NCI-H1092 treated with DMSO at 0.1 percent for 48 hours (cell line): ENCODE measurements at regions not wholly inside any gene's neighbourhood (a gene's known extent, or its start where the extent isn't known, plus 50 kb on each side); places are given as distances from the start of the nearest gene placed in this dataset.

Source experiments
- DNase-seq: peaks from one replicate; lab custom pipeline; 2025; lab: John Stamatoyannopoulos, UW

DNA sequence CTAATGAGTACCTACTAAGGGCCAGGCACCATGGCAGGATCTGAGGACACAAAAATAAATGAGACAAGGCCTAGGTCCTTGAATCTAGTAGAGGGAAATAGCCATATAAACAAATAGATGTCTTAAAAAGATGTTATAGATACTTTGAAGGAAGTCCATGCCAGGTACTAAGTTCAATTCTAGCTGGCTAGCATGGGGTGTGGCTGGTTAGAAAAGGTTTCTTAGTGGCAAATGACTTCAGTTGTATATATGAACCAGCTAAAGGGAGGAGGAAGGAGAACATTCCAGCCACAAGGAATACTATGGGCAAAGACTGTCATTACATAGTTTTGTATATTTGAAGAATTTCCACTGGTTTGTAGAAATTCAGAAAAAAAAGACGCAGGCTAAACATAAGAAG lies 133.6 kb upstream of the BMP4 start:
- DNase-seq: no peak

DNA sequence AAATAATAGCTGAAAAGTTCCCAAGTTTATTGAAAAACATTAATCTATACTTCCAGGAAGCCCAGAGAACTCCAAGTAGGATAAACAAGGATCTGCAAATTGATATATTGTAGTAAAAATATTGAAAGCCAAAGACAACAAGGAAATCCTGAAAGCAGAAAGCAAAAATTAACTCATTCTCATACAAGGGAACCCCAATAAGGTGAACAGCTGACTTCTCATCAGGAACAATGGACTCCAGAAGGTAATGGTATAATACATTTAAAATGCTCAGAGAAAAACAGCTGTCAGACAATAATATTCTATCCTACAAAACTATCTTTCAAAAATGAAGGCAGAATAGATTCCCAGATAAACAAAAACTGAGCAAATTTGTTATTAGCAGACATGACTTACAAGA lies 138.1 kb upstream of the BMP4 start:
- no peak for DNase-seq

DNA sequence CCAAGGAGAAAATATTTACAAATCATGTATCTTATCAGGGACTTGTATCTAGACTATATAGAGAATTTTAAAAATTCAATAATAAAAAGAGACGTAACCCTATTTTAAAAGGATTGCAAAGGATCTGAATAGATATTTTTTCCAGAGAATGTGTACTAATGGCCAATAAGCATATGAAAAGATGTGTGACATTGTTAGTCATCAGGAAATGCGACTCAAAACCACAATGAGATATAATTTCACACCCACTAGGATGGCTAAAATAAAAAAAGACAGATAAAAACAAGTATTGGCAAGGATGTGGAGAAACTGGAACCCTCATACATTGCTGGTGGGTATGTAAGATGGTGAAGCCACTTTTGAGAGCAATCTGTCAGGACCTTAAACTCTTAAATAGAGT lies 141.9 kb upstream of the BMP4 start:
- no peak for DNase-seq

DNA sequence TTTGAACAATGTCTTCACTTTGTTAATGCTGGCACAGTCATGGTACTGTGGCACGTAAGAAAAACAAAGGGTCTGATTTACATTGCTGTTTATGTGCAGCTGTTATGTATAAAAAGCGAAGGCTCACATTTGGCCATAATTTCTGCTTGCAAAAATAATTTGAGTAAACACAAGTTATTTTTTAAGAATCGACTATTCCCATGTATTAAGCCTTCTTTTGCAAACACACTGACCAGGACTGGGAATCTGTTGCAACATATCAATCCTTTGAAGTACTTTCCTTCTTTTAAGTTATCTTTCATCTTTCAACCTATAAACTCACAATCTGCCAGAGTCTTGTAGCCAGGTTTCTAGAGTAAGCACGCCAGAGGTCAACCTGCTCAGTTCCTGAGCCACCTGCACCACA lies 145.4 kb upstream of the BMP4 start:
- DNase-seq: no peak

DNA sequence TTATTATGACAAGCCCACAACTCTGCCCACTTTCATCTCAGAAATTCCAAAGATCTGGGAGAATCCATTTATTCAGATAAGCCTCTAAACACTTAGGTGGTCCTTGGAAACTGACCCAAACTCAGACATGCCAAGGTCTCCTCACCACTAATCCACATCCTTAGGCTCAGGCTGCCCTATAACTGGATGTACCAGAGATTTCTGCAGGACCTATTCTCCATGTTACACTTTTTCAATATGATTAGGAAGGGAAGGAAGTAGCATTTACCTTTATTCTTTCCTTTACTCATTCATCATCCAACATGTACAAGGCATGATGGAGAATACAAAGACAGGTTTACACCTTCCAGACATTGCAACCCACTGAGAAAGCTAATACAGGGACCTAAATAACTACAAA lies 145.9 kb upstream of the BMP4 start:
- DNase-seq: no peak

DNA sequence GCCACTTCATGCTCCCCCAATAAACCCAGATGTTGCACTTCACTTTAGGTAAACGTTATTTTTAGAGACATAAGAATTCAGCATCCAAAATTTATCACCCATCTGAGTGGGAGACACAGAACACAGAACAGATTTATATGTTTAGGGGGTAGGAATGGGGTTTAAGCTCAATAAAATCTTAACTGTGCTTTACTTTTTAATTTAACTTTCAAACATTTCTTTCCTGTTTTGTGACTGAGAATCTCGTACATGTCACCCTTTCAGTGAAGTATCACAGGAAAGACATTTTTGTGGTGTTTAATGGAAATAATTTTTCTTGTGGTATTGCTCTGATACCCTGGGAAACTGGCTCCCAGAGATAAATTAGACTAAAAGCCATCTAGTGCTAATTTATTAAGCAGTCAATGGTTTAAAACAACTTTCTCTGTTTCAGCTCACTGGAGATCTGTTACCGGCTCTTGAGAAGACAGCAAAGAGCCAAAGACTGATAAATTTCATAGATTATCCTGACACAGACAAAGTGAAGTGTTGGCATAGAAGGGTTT lies 148.0 kb upstream of the BMP4 start:
- no peak for DNase-seq

DNA sequence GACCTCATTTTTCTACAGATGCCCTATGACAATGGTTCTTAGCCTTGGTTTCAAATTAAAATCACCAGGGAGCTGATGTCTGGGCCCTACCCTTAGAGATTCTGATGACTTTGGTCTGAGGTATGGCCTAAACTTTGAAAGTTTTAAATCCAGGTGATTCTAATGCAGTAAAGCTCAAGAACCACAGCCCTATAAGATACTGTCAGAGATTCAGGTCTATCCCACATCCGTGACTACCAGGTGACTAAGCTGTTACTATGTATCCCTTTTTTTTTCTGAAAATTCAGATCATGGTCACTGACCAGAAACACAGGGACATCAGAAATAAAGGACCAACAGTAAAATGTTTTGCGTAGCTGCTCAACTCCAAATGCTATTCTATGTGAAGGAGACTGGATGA lies 148.8 kb upstream of the BMP4 start:
- DNase-seq: no peak

DNA sequence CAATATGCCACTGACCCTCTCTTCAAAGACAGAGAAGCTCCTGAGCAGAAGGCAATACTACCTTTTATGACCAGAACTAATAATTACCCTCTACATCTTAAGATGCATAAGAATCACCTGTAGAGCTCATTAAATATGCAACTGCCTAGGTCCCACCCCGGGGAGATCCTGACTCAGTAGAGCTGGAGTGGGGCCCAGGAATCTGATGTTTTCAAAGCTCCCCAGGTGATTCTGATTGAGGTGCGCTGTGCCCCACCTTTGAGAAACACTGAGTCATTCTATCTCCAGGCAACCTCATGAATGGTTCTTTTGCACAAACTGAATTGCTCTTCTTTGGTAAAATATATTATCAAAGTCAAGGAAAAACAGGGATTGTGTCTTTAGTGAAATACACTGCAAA lies 149.3 kb upstream of the BMP4 start:
- DNase-seq: no peak

DNA sequence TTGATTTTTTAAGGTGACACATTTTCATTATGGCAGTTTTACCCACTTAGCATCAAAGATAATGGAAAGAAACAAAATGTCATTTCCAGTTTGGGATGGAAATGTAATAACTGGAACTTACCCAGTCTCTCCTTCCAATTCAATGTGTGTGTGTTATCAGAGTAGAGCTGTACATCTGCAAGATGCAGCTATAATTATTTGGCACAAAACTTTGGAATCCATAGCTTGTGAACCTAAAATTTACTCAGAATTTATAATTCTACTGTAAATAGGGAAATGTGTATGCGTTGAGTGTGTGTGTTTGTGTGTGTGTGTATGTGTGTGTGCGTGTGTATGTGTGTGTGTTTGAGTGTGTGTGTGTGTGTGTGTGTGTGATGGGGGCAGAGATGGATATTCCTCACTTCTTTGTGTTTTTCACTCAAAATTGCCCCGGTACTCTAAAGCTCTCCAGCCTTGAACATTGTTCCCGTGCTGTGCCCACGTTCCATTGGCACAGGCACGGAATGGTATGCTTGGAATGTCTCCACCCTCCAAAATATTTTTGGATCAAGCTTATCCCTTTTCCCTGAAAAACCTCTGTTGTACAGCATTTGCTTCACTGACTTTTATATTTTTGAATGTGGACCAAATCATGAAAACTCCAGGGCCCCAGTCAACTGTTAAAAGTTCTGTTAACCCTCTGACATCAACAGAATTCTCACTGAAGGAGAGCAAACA lies 150.2 kb upstream of the BMP4 start:
- DNase-seq: no peak

DNA sequence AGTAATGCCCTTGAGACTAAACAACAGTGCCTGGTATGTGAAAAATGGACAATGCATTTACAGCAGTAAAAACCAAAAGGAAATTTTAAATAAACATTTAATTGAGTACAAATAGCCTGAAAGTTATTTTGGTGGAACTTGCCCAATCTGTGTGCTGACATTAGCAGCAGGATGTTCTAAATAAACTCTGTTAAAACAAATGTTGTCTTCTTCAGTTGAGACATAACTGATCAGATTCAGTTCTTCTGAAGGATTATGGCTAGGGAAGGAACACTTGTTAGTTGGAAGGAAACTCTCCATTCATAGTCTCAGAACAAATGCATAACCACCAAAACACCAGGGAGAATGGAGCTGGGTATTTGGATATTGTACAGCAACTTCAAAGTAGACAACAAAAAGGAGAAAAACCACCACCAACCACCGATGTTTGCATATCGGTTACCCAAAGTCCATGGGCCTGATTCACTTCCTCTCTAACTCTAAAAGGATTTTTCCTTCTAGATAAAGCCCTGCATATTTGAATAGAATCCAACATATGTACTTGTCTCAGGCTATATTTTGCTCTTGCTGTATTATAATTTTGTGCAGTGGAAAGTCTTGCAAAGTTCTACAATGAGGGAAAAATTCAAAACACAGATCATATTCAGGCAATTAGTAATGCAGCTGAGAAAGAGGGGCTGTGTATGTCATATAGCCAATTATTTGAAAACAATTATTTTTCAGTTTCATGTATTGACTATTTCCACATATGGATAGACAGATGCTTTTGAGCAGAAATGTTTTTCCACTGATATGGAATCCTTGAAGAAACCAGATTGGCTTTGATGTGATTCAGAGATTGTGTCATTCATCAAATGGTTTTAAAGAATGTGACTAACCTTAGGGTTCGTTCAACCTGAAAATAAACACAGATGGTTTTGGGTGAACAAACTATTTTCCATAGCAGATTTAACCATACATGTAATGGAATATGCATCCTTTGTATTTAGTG lies 152.2 kb upstream of the BMP4 start:
- DNase-seq: no peak

DNA sequence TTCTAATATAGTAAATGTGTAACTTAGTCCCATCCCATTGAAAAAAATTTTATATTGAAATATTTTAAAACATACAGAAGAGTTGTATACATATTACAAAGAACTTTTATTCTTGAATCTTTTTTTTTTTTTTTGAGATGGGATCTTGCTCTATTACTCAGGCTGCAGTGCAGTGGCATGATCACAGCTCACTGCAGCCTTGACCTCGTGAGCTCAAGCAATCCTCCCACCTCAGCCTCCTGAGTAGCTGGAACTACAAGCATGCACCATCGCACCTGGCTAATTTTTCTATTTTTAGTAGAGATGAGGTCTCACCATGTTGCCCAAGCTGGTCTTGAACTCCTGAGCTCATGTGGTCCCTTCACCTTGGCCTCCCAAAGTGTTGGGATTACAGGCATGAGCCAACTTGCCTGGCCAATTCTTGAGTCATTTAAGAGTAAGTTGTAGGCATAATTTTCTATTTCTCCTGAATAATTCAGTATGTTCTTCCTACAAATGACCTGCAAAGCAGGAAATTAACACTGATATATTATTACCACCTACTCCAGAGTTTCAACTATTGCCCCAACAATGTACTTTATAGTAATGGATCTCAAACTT lies 153.0 kb upstream of the BMP4 start:
- no peak for DNase-seq

DNA sequence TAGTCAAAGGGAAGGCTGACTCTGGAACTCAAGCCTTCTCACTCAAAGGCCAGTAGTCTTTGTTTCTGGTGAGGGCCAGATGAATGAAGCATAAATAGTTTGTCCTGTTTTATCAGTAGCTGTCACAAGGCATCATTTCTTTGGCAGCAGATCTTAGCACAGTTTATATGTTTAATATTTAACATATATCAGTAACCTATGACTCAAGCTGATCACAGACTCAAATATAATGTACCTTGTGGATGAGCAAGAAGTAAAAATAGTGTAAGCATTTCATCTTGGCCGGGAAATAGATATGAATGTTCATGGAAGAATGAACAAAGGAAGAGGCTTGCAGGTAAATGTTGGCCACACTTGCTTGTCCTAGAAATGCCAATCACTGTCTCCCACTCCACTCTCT lies 158.3 kb upstream of the BMP4 start:
- DNase-seq: no peak

DNA sequence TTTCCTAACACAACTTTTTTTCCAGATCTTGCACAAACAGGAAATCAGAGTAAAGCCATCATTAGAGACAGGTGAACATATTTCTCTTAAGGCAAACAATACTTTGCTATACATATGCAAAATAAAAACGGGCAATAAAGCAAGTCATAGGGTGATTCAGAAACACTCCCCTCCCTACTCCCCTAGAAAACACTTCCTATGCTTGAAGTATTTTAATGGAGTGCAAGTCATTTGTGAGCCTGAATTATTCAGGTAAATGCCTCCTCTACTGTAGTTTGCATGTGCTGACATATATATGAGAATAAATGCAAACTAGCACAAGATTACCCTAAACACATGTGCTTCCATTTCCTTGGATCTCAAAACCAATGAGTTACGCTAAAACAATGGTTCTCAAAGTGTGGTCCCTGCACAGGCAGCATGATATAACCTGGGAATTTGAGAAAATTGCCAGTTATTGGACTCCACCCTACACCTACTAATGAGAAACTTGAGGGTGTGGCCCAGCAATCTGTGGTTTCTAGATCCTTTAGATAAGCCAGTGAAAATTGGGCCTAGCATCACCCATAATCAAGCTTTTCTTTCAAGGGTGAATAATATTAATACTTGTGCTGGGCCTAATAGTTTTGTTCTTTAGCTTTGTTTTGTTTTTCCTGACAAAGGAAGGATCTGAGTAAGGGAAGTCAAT lies 159.7 kb upstream of the BMP4 start:
- no peak for DNase-seq

DNA sequence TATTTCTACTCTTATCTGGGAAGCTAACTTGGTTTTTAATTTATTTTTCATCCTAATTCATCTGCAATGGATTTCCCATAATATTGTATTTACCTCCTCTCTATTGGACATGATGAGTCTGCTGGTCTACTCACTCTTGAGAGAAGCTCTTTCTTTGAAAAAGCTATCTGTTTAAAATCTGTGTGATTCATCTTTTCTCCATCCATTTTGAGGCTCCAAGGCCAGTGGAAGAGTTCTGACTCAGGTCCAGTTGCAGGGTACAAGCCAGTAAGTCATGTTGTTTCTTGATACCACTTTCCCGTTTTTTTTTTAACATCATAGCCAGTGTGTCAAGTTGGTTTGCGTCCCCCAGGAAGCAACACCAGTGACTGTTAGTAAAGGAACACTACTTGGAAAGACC lies 160.3 kb upstream of the BMP4 start:
- peak; percentile 65 for DNase-seq

DNA sequence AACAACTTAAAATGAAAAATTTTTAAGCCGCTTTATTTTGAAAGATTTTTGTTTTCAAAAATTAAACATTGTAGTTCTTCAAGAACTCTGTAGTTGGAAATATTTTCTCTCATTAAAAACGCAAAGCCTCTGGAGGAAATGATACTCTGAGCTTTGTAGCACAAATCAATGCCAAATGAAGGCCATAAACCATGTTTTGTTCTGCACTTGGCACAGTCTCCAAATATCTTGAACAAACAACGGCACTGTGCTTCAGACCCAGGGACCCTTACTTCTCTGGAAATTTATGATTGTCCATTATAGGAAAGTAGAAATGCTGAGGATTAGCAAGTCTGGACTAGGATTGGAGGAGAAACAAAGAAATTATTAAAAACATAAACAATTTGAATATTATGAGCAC lies 160.8 kb upstream of the BMP4 start:
- DNase-seq: peak; percentile 70

DNA sequence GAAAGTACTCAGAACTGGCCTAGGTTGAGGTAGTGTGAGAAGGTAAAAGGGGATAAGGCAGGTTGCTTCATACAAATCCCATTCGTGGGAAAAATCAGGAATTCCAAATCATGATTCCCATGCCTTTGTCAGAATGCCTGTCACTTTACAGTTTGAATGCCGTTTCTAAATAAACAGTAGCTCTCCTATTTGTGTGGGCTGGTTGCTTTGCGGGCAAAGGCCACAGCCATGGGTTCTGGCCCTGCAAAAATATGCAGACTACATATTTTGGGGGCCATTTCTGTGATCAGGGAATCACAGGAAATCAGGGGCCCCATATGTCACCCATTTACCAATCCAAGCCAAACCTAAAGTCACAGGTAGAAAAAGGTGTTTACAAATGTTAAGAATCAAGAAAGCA lies 161.3 kb upstream of the BMP4 start:
- DNase-seq: peak; percentile 15

DNA sequence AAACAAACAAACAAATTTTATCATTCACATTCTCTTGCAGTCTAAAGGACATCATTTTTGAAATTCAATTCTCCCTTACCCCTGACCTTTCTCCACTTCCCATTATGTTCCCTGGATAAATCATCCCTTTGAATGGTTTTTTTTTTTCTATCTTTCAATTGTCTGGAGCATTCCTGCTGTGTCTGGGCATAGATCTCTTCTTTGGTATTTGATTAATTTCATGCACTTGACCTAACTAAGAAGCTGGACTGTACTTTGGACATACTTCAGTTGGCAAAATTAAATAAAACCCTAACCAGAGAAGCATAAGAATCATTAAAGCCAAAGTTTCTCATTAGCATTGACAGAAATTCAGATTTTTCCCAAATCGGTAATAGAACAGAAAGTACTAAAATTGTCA lies 163.6 kb upstream of the BMP4 start:
- DNase-seq: no peak

DNA sequence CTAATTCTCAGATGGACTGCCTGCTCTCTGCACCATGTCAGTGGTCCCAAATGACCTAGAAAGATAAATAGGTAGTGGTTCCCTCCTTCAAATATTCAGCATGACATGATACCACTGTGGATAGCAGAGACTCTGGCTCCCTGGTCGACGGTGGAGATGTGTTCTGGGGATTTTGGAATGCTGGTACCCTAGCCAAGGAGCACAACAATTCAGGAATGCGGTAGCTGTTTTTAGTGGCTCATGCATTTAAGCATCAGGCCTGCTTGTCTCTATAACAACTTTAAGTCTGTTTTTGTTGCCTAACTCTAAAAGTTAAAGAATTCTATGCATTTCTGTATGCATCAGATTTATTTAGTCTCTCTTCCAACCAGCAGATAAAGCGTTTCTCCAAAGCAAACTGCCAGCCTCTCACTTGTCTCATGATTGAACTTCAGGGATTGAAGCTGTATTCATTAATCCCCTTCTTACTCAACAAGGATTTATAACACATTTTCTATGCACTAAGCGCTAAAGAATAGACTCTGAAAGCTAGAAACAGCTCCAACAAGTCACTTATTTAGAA lies 164.9 kb upstream of the BMP4 start:
- DNase-seq: no peak

DNA sequence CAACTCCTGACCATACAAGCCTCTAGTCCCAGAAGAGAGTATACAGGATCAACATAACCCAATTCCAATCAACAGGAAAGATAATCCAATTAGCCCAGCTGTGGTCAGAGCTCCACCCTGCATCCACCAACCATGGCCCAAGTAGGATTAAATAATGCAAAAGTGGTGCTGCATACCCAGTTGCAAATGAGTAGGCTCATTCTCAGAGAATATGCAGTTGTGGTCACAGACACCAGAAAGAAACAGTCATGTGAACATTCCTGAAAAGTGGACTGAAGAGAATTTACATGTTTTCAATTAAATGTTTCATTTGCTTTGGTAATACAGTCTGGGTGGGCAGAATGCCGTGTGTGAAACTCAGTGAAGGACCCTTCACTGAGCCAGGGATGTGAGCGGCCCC lies 167.2 kb upstream of the BMP4 start:
- no peak for DNase-seq

DNA sequence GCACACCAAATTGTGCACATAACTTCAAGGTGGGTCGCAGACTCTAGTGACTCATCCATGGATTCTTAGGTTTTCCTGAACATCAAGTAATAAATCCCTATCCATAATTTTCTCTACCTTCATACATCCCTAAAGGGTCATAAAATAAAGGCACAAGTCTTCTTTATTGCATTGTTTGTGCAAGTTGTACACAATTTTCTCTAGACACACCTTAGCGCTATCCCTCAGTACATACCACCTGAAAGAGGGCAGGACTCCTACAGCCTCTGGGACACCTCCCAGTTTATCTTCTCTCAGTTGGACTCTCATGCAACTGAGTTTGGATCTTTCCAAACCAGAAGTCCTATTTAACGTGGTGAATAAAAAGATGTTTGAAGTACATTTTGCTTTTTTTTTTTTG lies 168.5 kb upstream of the BMP4 start:
- no peak for DNase-seq

DNA sequence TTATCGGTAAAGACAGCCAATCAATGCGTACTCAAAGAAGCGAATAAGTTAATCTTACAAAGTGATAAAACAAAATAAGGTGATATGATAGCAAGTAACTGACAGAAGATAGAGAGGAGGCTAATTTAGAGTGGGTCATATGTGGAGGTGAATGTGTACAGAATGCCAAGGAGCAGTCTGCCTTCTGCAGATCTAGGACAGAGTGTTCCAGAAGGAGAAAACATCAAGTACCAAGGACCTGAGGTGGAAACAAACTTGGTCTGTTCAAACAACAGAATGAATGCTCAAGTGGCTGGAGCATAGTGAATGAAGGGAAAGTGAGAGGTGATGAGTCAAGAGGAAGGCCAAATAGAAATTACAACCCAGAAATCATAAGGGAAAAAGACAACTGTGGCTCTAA lies 170.3 kb upstream of the BMP4 start:
- DNase-seq: no peak

DNA sequence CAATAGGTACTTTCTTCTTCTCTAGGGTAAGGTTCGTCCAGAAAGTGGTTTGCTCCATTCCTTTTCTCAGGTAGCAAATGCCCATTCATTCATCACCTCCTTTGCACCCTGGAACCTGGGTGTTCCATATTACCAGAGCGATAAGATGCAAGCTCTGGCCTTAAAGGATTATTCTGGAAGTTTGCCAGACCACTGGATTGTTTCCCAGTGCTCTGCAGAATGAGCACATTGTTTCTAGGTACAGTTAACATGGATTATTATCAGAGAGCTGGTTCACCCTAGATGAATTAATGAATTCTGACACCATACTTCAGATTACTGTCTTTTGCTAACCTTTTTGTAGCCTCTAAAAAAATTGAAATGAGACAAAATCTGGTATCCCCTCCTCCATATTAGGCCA lies 170.9 kb upstream of the BMP4 start:
- peak; percentile 2 for DNase-seq
